Transverse colon (tissue), 4 donors: ENCODE measurements at regions not wholly inside any gene's neighbourhood (a gene's known extent, or its start where the extent isn't known, plus 50 kb on each side); places are given as distances from the start of the nearest gene placed in this dataset.

Experiments
- POLR2AphosphoS5 ChIP-seq, 3 donors: sonication (generic); formaldehyde crosslinking; IDR thresholded peaks; one replicate each; pipeline ENCODE4 v1.6.1; 2016; ENCODE audit warnings: antibody characterized with exemption in 3 of 3
- TF ChIP-seq, protein P1 (sequence below), 5 experiments: fragments of 200-600 bp in 3 of 5; fragments of 450-650 bp in 2 of 5; sonication (generic) in 3 of 5; IDR thresholded peaks; 1 replicate in 2 of 5; 2 replicates in 3 of 5; pipeline ENCODE4 v1.5.1; 2016 to 2017; ENCODE audit warnings: antibody characterized with exemption in 5 of 5, inconsistent platforms in 3 of 5, mild to moderate bottlenecking in 2 of 5, moderate library complexity in 1 of 5

DNA sequence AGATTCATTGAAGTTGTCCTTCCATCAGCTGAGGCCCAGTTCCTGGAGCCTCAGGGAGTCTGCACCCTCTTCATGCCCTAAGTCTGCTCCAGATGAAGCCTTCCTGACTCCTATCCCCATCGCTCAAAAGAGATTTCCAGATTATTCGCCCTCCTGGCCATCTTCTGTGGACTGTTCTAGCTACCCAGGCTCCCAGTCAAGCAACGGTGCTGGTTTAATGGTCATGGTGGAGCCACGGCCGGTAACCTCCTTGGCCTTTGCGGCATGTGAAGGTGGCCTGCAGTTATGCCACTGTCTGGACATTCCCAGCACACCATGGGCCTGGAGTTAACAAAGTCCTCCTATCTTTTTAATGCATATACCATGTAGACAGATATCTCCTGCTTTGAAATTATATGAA is 140.1 kb upstream of the ASB18 start:
- no peak for TF ChIP-seq POLR2AphosphoS5 (IDR thresholded peaks at IDR 0.05)
- TF ChIP-seq, protein P1, sequence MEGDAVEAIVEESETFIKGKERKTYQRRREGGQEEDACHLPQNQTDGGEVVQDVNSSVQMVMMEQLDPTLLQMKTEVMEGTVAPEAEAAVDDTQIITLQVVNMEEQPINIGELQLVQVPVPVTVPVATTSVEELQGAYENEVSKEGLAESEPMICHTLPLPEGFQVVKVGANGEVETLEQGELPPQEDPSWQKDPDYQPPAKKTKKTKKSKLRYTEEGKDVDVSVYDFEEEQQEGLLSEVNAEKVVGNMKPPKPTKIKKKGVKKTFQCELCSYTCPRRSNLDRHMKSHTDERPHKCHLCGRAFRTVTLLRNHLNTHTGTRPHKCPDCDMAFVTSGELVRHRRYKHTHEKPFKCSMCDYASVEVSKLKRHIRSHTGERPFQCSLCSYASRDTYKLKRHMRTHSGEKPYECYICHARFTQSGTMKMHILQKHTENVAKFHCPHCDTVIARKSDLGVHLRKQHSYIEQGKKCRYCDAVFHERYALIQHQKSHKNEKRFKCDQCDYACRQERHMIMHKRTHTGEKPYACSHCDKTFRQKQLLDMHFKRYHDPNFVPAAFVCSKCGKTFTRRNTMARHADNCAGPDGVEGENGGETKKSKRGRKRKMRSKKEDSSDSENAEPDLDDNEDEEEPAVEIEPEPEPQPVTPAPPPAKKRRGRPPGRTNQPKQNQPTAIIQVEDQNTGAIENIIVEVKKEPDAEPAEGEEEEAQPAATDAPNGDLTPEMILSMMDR (IDR thresholded peaks at IDR 0.05): no peak
